GM23338 (cell line): ENCODE measurements at regions not wholly inside any gene's neighbourhood (a gene's known extent, or its start where the extent isn't known, plus 50 kb on each side); places are given as distances from the start of the nearest gene placed in this dataset.

Experiments used
- ATAC-seq: fragments of 200-7000 bp; cut with Tn5 transposase; 3 replicates; pipeline ENCODE4 v1.9.1; 2020
- DNase-seq: peaks from one replicate; pipeline ENCODE4 v3.0.0-alpha.2; 2015; ENCODE audit warnings: low spot score
- H2AFZ ChIP-seq: fragments of 200-600 bp; sonication (generic); 2 replicates; pipeline ENCODE4 v1.8.0; 2016; ENCODE audit warnings: antibody characterized with exemption, mild to moderate bottlenecking, moderate library complexity
- H3F3A ChIP-seq: fragments of 200-600 bp; sonication (generic); replicated peaks from 2 replicates; pipeline ENCODE4 v1.8.0; 2017; ENCODE audit warnings: antibody characterized with exemption, mixed run types, low read depth
- H3K27ac ChIP-seq: fragments of 200-600 bp; sonication (generic); 2 replicates; pipeline ENCODE4 v1.6.1; 2016; ENCODE audit warnings: low read depth
- H3K27me3 ChIP-seq: fragments of 200-600 bp; sonication (generic); 2 replicates; pipeline ENCODE4 v1.8.0; 2016; ENCODE audit warnings: mild to moderate bottlenecking, mixed run types, moderate library complexity; ENCODE audit not compliant: insufficient read depth
- H3K36me3 ChIP-seq: fragments of 200-600 bp; sonication (generic); 2 replicates; pipeline ENCODE4 v1.8.0; 2016; ENCODE audit warnings: mild to moderate bottlenecking; ENCODE audit not compliant: insufficient read depth
- H3K4me1 ChIP-seq: fragments of 200-600 bp; sonication (generic); 2 replicates; pipeline ENCODE4 v1.8.0; 2016; ENCODE audit warnings: mild to moderate bottlenecking, moderate library complexity; ENCODE audit not compliant: insufficient read depth
- H3K4me2 ChIP-seq: fragments of 200-600 bp; sonication (generic); 2 replicates; pipeline ENCODE4 v1.7.1; 2017; ENCODE audit warnings: mixed run types
- H3K4me3 ChIP-seq: fragments of 200-600 bp; sonication (generic); 2 replicates; pipeline ENCODE4 v1.6.1; 2016; ENCODE audit warnings: mixed run types
- H3K79me2 ChIP-seq: fragments of 200-600 bp; sonication (generic); replicated peaks from 2 replicates; pipeline ENCODE4 v1.8.0; 2017; ENCODE audit warnings: mild to moderate bottlenecking; ENCODE audit not compliant: insufficient read depth
- H3K9me2 ChIP-seq: fragments of 200-600 bp; sonication (generic); 2 replicates; pipeline ENCODE4 v1.8.0; 2017; ENCODE audit not compliant: insufficient read depth
- H4K20me1 ChIP-seq: fragments of 200-600 bp; sonication (generic); replicated peaks from 2 replicates; pipeline ENCODE4 v1.8.0; 2017; ENCODE audit warnings: mild to moderate bottlenecking; ENCODE audit not compliant: insufficient read depth
- H3K27ac Mint-ChIP-seq: 2 replicates; pipeline ENCODE4 v1.8.0; 2020; ENCODE audit warnings: inconsistent platforms, mild to moderate bottlenecking, moderate library complexity, mixed read lengths
- H3K27me3 Mint-ChIP-seq: 3 replicates; pipeline ENCODE4 v1.8.0; 2022; ENCODE audit warnings: low read depth, mild to moderate bottlenecking, moderate library complexity, mixed read lengths, inconsistent platforms; ENCODE audit not compliant: insufficient read depth, poor library complexity
- H3K36me3 Mint-ChIP-seq: 3 replicates; pipeline ENCODE4 v1.8.0; 2021; ENCODE audit warnings: low read depth, mild to moderate bottlenecking, inconsistent platforms, moderate library complexity, mixed read lengths
- H3K4me1 Mint-ChIP-seq: 3 replicates; pipeline ENCODE4 v1.8.0; 2020; ENCODE audit warnings: mild to moderate bottlenecking, inconsistent platforms, mixed read lengths
- H3K4me3 Mint-ChIP-seq: 3 replicates; pipeline ENCODE4 v1.8.0; 2021; ENCODE audit warnings: moderate library complexity, mild to moderate bottlenecking, inconsistent platforms, mixed read lengths
- H3K9me3 Mint-ChIP-seq: 3 replicates; pipeline ENCODE4 v1.8.0; 2020; ENCODE audit warnings: moderate library complexity, mild to moderate bottlenecking, inconsistent platforms, mixed read lengths
- CREB1 ChIP-seq: fragments of 250-450 bp; sonication (Bioruptor Pico); IDR thresholded peaks from 2 replicates; pipeline ENCODE4 v1.5.0; 2020; ENCODE audit warnings: low read depth, mild to moderate bottlenecking, moderate library complexity
- ETS1 ChIP-seq: IDR thresholded peaks from 2 replicates; pipeline ENCODE4 v1.6.1; 2016; ENCODE audit warnings: antibody characterized with exemption
- EZH2 ChIP-seq: fragments of 200-600 bp; sonication (generic); IDR thresholded peaks from one replicate; pipeline ENCODE4 v1.8.0; 2017; ENCODE audit warnings: antibody characterized with exemption, mild to moderate bottlenecking, low read depth; ENCODE audit not compliant: unreplicated experiment
- EZH2phosphoT487 ChIP-seq: fragments of 200-600 bp; sonication (generic); IDR thresholded peaks from one replicate; pipeline ENCODE4 v1.8.1; 2018; ENCODE audit warnings: antibody characterized with exemption; ENCODE audit not compliant: unreplicated experiment
- JUNB ChIP-seq: IDR thresholded peaks from one replicate; pipeline ENCODE4 v1.6.1; 2016; ENCODE audit warnings: antibody characterized with exemption; ENCODE audit not compliant: unreplicated experiment
- ZNF462 ChIP-seq: fragments of 250-450 bp; sonication (Bioruptor Pico); IDR thresholded peaks from 2 replicates; pipeline ENCODE4 v1.5.0; 2020; ENCODE audit warnings: mild to moderate bottlenecking, moderate library complexity

GRCh38 chrX:125202591-125203248, 117.0 kb upstream of the TEX13C start (continued):
- TF ChIP-seq JUNB = no peak
- no peak for TF ChIP-seq ETS1

DNA sequence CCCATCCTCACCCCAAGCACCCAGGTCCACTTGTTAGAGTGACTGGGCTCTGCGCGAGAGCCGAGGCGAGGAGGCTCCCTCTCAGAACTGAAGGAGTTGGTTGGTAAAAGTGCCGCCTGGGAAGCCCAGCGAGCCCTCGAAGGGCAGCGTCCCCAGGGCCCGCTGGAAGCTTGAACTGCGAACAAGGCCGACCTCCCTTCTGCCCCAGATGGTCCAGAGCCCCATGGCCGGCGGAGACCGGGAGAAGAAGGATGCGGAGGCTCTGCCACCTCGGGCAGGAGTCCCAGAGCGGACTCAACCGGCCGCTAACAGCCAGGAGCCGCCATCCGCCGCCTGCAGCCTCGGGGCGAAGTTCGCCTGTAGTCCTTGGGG, 116.3 kb upstream of the TEX13C start:
- no peaks in the 10 kb centered on the region for H3K36me3 ChIP-seq
- ATAC-seq (peak; percentile 4), DNase-seq (peak; percentile 23)
- H2AFZ ChIP-seq = no peak overlapping the region
- peak overlapping the region; percentile 65 for H3K4me3 ChIP-seq
- no peaks in the 10 kb centered on the region for H3F3A ChIP-seq
- H3K79me2 ChIP-seq = no peaks in the 10 kb centered on the region
- Mint-ChIP-seq H3K27ac (no peak overlapping the region), H3K36me3 (no peaks in the 10 kb centered on the region), H3K4me3 (peak overlapping the region; percentile 84), H3K4me1 (peaks cover 16% of the 10 kb centered on the region), H3K27me3 (peaks cover 22% of the 10 kb centered on the region), H3K9me3 (no peaks in the 10 kb centered on the region)
- H3K4me1 ChIP-seq = peaks cover 27% of the 10 kb centered on the region
- H3K4me2 ChIP-seq = peak overlapping the region; percentile 83
- no peaks in the 10 kb centered on the region for H4K20me1 ChIP-seq
- peaks cover 38% of the 10 kb centered on the region for H3K27me3 ChIP-seq
- H3K27ac ChIP-seq = no peak overlapping the region
- no peak for TF ChIP-seq JUNB
- TF ChIP-seq ETS1 = no peak
- TF ChIP-seq EZH2 = peak; percentile 23
- no peaks in the 10 kb centered on the region for H3K9me2 ChIP-seq

- Mint-ChIP-seq H3K4me1 (peaks cover 14% of the 10 kb centered on the region), H3K36me3 (no peaks in the 10 kb centered on the region), H3K27ac (no peak overlapping the region), H3K27me3 (peaks cover 22% of the 10 kb centered on the region), H3K9me3 (no peaks in the 10 kb centered on the region), H3K4me3 (peak overlapping the region; percentile 84)
- DNase-seq (peak; percentile 59), ATAC-seq (peak; percentile 34)
- H3K27ac ChIP-seq = no peak overlapping the region
- peak overlapping the region; percentile 65 for H3K4me3 ChIP-seq
- H3K4me1 ChIP-seq = peaks cover 24% of the 10 kb centered on the region
- H3K9me2 ChIP-seq = no peaks in the 10 kb centered on the region
- H3K79me2 ChIP-seq = no peaks in the 10 kb centered on the region
- H4K20me1 ChIP-seq = no peaks in the 10 kb centered on the region
- H3K4me2 ChIP-seq = peak overlapping the region; percentile 83
- H3K27me3 ChIP-seq = peaks cover 38% of the 10 kb centered on the region
- H3F3A ChIP-seq = no peaks in the 10 kb centered on the region
- no peak overlapping the region for H2AFZ ChIP-seq
- H3K36me3 ChIP-seq = no peaks in the 10 kb centered on the region
- TF ChIP-seq JUNB = no peak
- no peak for TF ChIP-seq EZH2phosphoT487
- TF ChIP-seq ZNF462 (CRISPR knock-in tag) = no peak
- TF ChIP-seq CREB1 (CRISPR knock-in tag) = no peak
Measured at GRCh38 chrX:125203737-125204578, 115.7 kb upstream of the TEX13C start.
